ENCODE measurements at regions not wholly inside any gene's neighbourhood (a gene's known extent, or its start where the extent isn't known, plus 50 kb on each side); places are given as distances from the start of the nearest gene placed in this dataset.

GRCh38 chr3:61416618-61417017 lies 144.8 kb upstream of the PTPRG start:
- TF ChIP-seq POLR2A (IDR thresholded peaks at IDR 0.05) (no peak), CTCF (IDR thresholded peaks at IDR 0.05) (no peak)
- no peak for ATAC-seq
- intact Hi-C loops (cut with DNase I) = no loop called here
- H3K4me3 ChIP-seq = no peak overlapping the region
- WGBS (ENCODE audit: insufficient coverage, low coverage, low lambda C conversion rate, missing lambda C conversion rate) = 93% methylated on average over 1 of the region's 1 CpG
- H3K4me1 ChIP-seq = no peaks in the 10 kb centered on the region
- no peak overlapping the region for H3K27ac ChIP-seq
- no peaks in the 10 kb centered on the region for H3K36me3 ChIP-seq
- no peak for DNase-seq
- H3K9me3 ChIP-seq = no peaks in the 10 kb centered on the region
- H3K27me3 ChIP-seq = no peaks in the 10 kb centered on the region

GRCh38 chr3:61417352-61417751 lies 144.0 kb upstream of the PTPRG start:
- ATAC-seq (no peak), DNase-seq (no peak)
- H3K27ac ChIP-seq = no peak overlapping the region
- WGBS (ENCODE audit: insufficient coverage, low coverage, low lambda C conversion rate, missing lambda C conversion rate) = 80% methylated on average over 2 of the region's 2 CpGs
- H3K27me3 ChIP-seq = no peaks in the 10 kb centered on the region
- no peaks in the 10 kb centered on the region for H3K4me1 ChIP-seq
- H3K4me3 ChIP-seq = no peak overlapping the region
- H3K36me3 ChIP-seq = no peaks in the 10 kb centered on the region
- TF ChIP-seq CTCF (IDR thresholded peaks at IDR 0.05) (no peak), POLR2A (IDR thresholded peaks at IDR 0.05) (no peak)
- no peaks in the 10 kb centered on the region for H3K9me3 ChIP-seq
- intact Hi-C loops (cut with DNase I) = no loop called here

- no peaks in the 10 kb centered on the region for H3K9me3 ChIP-seq
- no peak overlapping the region for H3K4me3 ChIP-seq
- peaks cover 0 to 10% (median 0%) of the 10 kb centered on the region in 4 donors for H3K4me1 ChIP-seq
- DNase-seq (no peak), ATAC-seq (no peak)
- intact Hi-C loops (cut with DNase I) = no loop called here
- no peaks in the 10 kb centered on the region for H3K36me3 ChIP-seq
- no peaks in the 10 kb centered on the region for H3K27me3 ChIP-seq
- H3K27ac ChIP-seq = no peak overlapping the region
- TF ChIP-seq POLR2A (IDR thresholded peaks at IDR 0.05) = no peak
- TF ChIP-seq CTCF (IDR thresholded peaks at IDR 0.05) = no peak
- WGBS (ENCODE audit: insufficient coverage, low coverage, low lambda C conversion rate, missing lambda C conversion rate) = 71% methylated on average over 4 of the region's 4 CpGs
These were observed 141.1 kb upstream of the PTPRG start for GRCh38 chr3:61420136-61420759.

- WGBS (ENCODE audit: insufficient coverage, low coverage, low lambda C conversion rate, missing lambda C conversion rate) = 60% methylated on average over 1 of the region's 1 CpG
- H3K36me3 ChIP-seq = no peaks in the 10 kb centered on the region
- H3K9me3 ChIP-seq = no peaks in the 10 kb centered on the region
- ATAC-seq = peak in 3 of 4 donors; percentile 56 to 87 (median 78)
- no peak overlapping the region for H3K27ac ChIP-seq
- DNase-seq = no peak
- intact Hi-C loops (cut with DNase I) = no loop called here
- no peak overlapping the region for H3K4me3 ChIP-seq
- peaks cover 0 to 10% (median 0%) of the 10 kb centered on the region in 4 donors for H3K4me1 ChIP-seq
- no peak for TF ChIP-seq POLR2A (IDR thresholded peaks at IDR 0.05)
- TF ChIP-seq CTCF (IDR thresholded peaks at IDR 0.05) = no peak
- H3K27me3 ChIP-seq = no peaks in the 10 kb centered on the region
These were observed 138.3 kb upstream of the PTPRG start for GRCh38 chr3:61422945-61423673.

Measured in right lobe of liver (tissue), 6 donors.